Nucleus accumbens (tissue), 56 donors: ENCODE measurements at regions not wholly inside any gene's neighbourhood (a gene's known extent, or its start where the extent isn't known, plus 50 kb on each side); places are given as distances from the start of the nearest gene placed in this dataset.
"Not testable (repeated sequence)": the region's sequence is repeated elsewhere in the genome, so short reads cannot be mapped to it uniquely, and the experiment has no call there.

Source experiments
- DNase-seq, 56 donors: peaks; one replicate each; lab custom pipeline; 2025; lab: John Stamatoyannopoulos, UW

DNA sequence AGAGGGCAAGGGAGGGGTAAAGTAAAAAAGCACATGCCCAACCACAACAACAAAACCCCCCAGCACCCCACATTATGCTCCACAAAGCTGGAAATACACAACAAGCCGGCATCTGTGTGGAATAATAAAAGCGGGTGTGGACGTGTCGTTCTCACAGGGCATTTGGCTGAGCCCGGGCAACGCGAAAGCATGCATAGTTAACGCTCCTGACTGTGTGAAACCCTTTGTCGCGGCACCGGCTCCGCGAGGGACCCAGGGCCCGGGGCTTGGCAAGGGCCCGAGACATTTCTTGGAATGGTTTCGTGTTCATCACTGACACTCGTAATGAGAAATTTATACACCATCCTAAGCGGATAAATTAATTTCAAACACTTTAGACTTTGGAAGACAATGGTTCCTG lies 165.6 kb downstream of the INHBB start:
- DNase-seq: peak in 32 of 56 donors; percentile 5 to 77 (median 28)

DNA sequence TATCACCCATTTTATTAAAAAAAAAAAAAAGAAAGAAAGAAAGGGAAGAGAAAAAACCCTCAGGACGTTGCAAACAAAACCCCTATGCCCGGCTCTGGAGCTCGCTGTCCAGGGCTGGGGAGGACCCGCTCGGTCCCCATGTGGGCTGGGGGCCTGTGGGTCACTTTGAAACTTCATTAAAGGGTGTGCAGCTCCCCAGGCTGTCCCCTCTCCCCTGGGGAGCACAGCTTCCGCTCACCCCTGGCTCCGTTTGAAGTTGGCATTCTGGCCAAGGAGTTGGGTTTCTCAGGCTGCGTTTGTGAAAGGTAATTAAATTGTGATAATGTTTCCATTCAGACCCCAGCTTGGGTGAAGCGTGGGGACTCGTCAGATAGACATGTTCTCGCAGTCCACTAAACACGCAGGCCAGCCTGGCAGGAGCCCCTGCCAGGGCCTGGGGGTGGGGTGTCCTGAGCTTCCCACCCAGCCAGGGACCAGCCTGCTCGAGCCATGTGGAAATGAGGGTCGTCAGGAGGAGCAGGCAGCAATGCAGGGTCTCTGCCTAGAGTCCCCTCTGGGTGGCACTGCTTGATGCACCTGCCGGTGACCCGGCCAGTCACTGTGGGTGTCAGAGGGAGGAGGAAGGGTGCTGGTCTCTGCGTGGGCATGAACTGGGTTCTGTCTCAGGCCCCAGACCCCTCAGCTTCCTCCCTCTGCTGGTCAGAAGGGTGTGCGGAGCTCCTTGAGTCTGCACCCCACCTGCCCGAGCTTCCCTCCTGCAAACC lies 166.2 kb downstream of the INHBB start:
- peak in 1 of 56 donors; percentile 18 for DNase-seq

DNA sequence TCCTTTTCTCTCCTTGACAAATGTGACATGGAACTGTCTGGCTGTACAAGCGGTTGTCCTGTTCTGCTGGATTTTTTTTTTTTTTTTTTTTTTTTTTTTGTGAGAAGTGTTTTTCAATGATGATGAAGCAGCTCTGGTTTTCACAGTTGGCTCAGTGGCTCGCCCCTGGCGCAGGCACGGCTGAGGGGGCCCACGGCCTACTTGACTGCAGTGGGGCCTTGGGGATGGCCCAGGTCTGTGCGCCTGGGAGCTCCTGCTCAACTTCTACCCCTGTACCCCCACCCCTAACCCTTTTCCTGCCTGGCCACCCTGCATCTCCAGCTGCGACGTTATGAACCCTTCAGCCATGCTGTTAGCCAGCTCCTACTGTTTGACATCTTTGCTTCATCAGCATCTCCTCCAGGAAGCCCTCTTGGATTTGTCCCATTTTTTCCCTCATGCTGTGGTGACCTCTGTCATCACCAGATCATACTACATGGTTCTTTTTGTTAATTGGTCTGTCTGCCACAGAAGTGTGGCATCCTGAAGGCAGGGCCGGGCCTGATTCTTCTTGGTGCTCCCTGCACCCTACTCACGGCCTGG lies 167.9 kb downstream of the INHBB start:
- DNase-seq: no peak

DNA sequence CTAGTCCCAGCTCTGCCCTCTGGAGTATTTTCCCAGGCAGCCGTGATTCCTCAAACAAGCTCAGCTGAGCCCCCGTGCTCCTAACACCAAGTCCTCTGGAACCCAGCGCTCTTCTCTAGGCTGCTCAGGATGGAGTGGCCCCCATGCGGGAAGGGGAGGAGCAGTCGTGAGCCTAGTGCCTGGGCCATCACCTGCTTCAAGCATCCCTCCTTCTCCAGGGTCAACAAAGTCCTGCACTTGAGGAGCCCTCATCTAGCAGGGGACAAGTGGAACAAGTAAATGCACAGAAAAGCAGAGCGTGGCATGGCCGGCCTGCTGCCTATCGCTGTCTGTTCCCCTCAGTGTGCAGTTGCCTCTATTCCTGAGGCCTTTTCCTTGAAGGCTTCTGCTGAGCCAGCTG lies 168.6 kb downstream of the INHBB start:
- no peak for DNase-seq

DNA sequence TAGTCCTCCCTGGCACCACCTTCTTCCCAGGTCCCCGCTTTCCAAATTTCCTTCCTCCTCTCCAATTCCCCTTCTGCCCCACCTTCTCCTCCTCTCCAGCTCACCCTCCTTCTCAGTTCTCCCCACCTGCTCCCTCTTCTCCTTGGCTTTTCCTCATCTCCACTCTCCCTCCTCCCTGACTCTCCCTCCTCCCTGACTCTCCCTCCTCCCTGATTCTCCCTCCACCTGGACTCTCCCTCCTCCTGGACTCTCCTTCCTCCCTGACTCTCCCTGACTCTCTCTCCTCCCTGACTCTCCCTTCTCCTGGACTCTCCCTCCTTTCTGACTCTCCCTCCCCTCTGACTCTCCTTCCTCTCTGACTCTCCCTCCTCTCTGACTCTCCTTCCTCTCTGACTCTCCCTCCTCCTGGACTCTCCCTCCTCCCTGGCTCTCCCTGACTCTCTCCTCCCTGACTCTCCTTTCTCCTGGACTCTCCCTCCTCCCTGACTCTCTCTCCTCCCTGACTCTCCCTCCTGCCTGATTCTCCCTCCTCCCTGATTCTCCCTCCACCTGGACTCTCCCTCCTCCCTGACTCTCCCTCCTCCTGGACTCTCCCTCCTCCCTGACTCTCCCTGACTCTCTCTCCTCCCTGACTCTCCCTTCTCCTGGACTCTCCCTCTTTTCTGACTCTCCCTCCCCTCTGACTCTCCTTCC lies 169.3 kb downstream of the INHBB start:
- DNase-seq: not testable (repeated sequence)

DNA sequence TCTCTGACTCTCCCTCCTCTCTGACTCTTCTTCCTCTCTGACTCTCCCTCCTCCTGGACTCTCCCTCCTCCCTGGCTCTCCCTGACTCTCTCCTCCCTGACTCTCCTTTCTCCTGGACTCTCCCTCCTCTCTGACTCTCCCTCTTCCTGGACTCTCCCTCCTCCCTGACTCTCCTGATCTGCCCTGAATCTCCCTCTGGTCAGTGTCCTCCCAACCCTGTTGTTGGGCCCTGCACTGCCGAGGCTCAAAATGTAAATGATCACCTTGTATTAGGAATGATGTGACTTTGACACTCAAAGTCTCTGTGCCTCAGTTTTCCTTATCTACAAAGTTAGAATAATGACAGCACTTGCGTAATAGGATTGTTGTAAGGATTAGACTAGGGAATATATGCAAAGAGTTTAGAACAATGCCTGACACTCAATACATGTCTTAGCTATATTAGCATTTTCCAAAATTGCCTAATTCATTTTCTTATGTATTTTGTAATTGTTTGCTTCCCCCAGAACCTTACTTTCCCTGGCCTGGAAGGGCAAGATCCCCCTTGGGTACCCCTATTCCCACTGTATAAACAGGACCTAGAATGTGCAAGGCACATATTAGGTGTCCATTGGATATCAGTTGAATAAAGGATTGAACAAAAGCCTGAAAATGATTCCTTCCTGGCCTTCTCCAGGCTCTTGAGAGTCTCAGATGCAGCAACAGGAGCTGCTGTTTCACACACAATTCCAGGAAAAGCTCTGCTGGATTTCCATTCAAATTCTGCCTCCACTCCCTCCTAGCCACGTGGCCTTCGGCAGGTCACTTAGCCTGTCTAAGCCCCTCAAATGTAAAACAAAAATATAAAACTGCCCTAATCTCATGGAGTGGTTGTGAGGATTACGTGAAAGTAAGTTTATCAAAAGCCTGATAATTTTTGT lies 170.1 kb downstream of the INHBB start:
- no peak for DNase-seq

DNA sequence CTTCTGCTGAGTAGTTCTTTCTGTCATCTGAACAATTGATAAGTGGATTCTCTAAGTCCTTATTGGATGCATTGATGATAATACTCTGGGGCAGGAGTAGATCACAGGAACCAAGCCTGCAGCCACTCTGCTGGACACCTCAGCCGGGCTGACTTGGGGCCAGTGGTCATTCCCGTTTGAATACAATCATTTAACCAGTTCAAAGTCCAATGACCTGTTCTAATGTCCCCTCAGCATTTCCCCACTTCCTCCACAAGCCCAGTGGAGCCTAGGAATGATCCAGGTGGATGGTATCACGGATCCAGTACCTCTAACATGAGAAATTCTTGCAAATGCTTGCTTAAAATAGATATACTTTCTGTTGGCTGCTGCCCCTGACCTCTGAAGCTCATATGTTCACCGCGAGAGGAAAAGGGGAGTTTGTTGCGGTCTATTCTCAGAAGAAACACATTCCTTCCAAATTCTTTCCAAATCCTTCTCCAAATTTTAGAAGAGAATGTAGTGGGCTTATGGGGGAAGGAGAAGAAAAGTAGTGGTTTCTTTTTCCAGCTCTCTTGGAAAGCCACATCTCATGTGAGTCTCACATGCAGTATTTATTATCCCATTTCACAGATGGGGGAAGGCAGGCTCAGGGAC lies 170.9 kb downstream of the INHBB start:
- DNase-seq: no peak

DNA sequence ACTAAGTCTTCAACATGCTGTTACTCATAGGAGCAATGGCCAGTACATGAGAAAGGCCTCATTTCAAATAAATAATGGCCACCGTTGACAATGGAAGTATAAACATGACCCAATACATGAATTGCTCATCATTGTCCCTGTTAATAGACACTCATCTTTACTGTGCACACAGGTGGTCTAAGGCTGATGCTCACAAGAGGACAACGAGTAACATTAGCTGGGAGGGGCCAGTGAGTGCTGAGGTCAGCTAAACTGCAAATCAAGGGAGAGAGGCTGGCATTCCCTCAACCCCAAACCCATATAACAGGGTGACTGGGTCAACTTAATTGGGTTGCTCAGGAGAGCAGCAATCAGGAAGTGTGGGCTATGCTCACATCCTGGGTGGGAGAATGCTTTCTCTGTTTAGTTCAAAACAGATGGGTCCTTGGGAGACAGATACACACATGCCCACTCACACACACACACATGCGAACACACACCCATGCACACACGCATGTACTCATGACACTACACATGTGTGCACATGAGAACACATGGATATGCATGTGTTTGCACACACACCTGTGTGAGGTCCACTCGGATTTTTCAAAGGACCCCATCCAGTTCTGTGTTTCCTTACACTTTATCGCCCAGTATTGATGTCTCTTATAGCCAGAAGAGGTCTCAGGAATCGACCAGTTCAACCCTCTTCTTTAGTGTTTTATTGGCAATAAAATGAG lies 172.0 kb downstream of the INHBB start:
- no peak for DNase-seq

DNA sequence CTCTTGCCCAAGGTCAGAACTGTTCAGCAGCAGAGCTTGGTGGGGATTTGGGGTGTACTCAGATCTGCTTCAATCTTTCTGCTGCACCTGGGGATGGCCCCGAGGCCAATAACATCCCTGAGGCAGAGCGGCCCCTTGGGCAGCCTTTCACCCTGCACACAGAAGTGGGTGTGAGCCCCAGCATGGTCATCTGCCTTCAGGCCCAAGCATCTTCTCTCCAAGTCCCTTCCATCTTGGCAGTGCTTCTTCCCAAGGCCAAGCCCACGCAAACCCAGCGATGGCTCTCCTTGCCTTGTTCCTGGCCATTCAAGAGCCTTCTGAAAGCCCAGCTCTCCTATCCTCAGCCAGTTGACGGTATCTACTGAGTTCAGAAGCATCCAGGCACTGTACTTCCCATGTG lies 172.9 kb downstream of the INHBB start:
- no peak for DNase-seq

DNA sequence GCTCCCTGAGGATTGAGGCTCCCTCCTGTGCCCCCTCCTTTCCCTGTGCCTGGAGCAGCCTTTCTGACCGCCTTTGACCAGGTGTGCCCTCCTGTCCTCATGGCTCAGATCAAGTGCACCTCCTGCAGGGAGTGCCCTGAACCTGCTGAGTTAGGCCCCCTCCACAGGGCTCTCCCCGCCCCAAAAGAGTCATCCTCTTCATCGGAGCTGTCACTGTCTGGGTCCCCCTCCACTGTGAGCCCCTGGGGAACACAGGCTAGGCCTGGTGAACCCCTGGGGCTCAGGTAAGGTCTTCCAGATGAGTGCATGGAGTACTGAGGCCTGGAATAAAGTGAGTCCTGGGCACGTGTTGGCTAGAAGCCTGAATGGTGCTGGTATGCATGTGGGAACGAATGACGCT lies 173.5 kb downstream of the INHBB start:
- DNase-seq: no peak

DNA sequence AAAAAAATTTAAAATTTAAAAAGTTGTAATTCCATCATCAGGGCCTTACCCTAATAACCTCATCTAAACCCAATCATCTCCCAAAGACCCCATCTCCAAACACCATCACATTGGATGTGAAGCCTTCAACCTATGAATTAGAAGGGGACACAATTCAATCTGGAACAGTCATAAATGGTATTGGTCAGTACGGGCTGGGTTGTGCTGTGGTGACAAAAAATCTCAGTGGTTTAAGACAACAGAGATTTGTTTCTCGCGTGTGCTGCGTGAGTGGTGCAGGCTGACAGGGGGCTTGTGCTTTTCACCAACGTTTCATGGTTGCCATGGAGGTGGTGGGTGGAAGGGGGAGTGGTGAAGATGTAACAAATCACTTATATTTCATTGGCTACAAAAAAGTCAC lies 174.5 kb downstream of the INHBB start:
- no peak for DNase-seq

DNA sequence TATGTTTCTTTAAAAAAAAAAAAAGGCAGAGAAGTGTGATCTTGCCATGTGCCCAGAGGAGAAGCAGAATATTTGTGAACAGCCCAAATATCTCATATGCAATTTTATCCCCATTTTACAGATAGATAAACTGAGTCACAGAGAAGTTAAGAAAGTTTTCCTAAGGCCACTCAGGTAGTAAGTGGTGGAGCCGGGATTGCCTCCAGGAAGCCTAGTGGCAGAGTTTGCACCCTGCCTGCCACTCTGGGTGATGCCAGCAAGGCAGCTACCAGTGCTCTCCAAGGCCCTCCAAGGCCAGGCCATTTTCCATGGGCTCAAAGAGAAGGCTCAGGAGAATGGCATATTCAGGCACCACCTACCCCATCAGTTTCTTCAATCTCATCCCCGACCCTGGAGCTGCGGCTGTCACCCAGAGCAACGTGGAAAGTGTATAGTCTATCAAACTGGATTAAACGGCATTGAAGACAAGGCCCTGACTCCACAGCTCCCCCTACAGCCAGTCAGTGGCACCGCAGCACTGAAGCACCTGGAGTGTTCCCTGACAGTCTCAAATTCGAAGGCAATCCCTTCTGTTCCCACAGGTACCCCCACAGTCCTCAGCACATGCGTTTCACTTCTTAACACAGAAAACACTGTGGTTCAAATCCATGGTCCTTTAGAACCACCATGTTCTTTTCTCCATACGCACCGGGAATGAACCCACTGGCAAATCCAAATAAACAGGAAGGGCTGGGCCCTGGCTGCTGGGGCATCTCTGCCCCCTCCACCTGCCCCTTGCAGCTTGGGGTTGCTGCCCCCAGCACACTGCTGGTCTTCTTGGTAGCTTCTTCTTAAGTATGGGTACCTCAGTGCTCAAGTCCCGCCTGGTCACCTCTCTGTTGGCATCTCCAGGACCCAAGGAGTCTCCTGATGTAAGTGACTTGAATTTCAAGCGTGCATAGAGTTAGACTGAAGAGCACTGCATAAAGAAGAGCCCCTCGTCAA lies 175.3 kb downstream of the INHBB start:
- DNase-seq: peak in 11 of 56 donors; percentile 5 to 57 (median 12)

DNA sequence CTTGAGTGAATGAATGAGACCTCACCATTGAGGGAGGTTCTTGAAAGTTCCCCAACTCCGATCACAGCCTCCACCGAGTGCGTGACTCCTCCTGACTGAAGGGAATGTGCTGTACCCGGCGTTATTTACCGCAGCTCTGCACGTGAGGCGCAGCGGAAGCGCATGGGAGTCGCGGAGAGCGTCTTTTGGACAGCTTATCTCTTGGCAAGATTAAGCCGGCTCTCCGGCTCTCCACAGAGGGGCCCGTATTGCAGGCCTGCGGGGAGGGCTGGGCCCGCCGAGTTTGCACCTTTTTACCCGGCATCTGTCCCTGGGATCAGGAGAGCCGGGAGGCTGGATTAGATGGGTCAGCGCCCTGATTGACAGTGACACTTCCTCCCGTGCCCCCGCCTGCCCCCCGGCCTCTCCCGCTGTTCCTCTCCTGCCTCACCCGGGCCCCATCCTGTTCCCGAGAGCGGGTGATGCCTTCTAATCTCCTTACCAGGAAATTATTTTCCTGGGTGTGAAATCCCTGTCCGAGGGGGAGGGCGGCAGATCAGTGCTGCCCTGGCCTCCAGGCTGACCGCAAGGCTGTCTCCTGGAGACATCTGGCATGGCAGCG lies 176.3 kb downstream of the INHBB start:
- DNase-seq: no peak

DNA sequence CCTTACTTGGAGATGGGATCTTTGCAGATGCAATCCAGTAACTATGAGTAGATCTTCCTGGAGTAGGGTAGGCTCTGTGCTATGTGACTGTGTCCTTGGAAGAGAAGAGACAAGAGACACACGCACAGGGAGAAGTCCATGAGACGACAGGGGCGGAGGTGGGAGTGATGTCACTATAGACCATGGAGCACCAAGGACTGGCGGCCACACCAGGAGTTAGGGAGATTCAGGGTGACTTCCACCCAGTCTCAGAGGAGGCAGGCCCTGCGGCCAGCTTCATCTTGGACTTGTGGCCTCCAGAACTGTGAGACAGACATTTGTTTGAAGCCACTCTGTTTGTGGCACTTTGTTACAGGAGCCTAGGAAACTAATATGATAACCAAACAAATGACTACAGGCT lies 177.8 kb downstream of the INHBB start:
- no peak for DNase-seq

DNA sequence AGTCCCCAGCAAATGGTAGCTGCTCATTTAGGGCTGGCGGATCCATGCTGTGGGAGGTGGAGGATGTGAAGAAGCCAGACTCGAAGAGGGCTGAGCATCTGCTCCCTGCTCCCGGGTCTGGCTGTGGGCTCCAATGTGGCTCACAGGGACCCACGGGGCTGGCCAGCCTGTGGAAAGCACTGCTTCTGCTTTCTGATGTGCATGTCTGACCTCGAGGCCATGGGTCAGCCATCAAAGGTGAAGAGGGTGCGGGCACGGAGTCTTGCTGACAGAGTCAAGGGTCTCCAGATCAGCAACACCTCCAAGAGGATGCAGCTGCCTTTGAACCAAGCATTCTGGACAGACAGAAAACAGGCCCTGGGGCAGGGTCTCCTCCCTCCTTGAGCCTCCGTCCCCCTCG lies 178.2 kb downstream of the INHBB start:
- DNase-seq: no peak

DNA sequence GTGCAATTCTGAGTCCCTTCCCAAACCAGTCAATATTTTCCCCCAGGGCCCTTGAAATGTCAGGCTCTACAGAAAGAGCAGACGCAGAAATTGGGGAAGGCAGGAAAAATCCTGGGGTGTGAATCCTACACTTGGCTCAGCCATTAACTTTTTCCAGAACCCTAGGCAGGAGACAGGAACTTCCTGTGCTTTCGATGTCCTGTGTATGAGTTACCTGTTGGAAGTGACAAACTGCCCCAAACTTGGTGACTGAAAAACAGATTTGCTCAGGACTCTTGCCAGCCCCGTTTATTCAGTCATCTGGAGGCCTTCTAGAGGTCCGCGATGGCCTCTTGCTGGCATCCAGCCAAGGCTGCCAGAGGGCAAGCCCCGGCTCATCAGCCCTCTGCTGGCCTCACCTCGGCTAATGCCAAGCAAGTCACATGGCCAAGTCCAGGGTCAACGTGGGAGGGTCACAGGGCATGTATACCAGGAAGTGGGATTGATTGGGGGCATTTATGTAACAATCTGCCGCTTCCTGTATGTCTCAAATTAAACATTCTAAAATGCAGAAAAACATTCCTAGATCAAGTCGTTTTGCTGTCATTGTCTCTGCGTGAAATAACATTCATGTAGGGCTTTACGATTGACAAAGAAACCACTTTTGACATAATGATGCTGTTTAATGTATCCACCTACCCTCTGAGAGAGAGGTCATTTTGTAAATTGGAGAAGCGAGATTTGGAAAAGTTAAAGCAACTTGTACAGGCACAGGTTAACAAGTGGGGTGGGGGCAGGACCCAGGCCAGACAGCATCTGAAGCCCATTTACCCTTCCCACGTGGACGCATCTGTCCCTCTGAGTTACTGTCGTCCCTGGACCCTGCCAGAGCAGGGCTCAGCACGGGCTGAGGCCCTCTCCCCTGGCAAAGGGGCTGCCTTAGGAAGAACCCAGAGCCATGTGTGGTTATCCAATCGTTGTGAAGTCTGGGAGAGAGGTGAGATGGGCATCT lies 179.4 kb downstream of the INHBB start:
- DNase-seq: peak in 2 of 56 donors; percentile 9 to 14
